IMR-90 (cell line): ENCODE measurements at regions not wholly inside any gene's neighbourhood (a gene's known extent, or its start where the extent isn't known, plus 50 kb on each side); places are given as distances from the start of the nearest gene placed in this dataset.
"Not testable (repeated sequence)": the region's sequence is repeated elsewhere in the genome, so short reads cannot be mapped to it uniquely, and the experiment has no call there.

ENCODE experiments used
- CTCF ChIP-seq: conservative IDR thresholded peaks from 2 replicates; pipeline ENCODE4 v1.5.1; 2012; ENCODE audit warnings: mild to moderate bottlenecking, low read depth, low read length, improper control_type of control experiment
- MAFK ChIP-seq: IDR thresholded peaks from 2 replicates; pipeline ENCODE4 v1.6.1; 2012; ENCODE audit warnings: low read depth, low read length, improper control_type of control experiment
- POLR2A ChIP-seq: IDR thresholded peaks from 2 replicates; pipeline ENCODE4 v1.6.1; 2012; ENCODE audit warnings: mild to moderate bottlenecking, low read depth, low read length
- SMC3 ChIP-seq: fragments of 150-350 bp; IDR thresholded peaks from 2 replicates; pipeline ENCODE4 v1.6.1; 2016; ENCODE audit warnings: low read depth, mild to moderate bottlenecking, antibody characterized with exemption, low read length, moderate library complexity
- USF2 ChIP-seq: fragments of 150-350 bp; IDR thresholded peaks from 2 replicates; pipeline ENCODE4 v1.6.1; 2017; ENCODE audit warnings: mild to moderate bottlenecking, antibody characterized with exemption, low read length, low read depth

- TF ChIP-seq CTCF, POLR2A, SMC3, USF2, MAFK: not testable (repeated sequence)
These were observed 93.7 kb upstream of the ALDH3B2 start for GRCh38 chr11:67768001-67768730.
